Uterus (tissue), 2 donors: ENCODE measurements at regions not wholly inside any gene's neighbourhood (a gene's known extent, or its start where the extent isn't known, plus 50 kb on each side); places are given as distances from the start of the nearest gene placed in this dataset.

Source experiments
- CTCF ChIP-seq, 4 experiments: fragments of 200-600 bp in 2 of 4; fragments of 450-650 bp in 2 of 4; sonication (generic) in 2 of 4; IDR thresholded peaks; one replicate each; pipeline ENCODE4 v1.5.1; 2016 to 2019; ENCODE audit warnings: antibody characterized with exemption in 4 of 4, mild to moderate bottlenecking in 2 of 4, moderate library complexity in 1 of 4
- POLR2A ChIP-seq, 2 donors: fragments of 450-650 bp; IDR thresholded peaks; one replicate each; pipeline ENCODE4 v1.6.1; 2016; ENCODE audit warnings: antibody characterized with exemption in 2 of 2, mild to moderate bottlenecking in 1 of 2, moderate library complexity in 1 of 2

- no peak for TF ChIP-seq CTCF (IDR thresholded peaks at IDR 0.05)
- TF ChIP-seq POLR2A (IDR thresholded peaks at IDR 0.05): no peak
Observed at GRCh38 chr9:7366121-7366520, 433.5 kb downstream of the DMAC1 start.
